Eye (tissue), 1 donor: ENCODE measurements at regions not wholly inside any gene's neighbourhood (a gene's known extent, or its start where the extent isn't known, plus 50 kb on each side); places are given as distances from the start of the nearest gene placed in this dataset.

ENCODE experiments used
- DNase-seq: peaks from one replicate; pipeline ENCODE4 v3.0.0-alpha.2; 2015

GRCh38 chr18:27899893-27900292 is 277.0 kb downstream of the CDH2 start:
- DNase-seq, result no peak

- DNase-seq, result no peak
Measured at GRCh38 chr18:27894746-27895145, 282.2 kb downstream of the CDH2 start.

- DNase-seq, result no peak
Measured at GRCh38 chr18:27887711-27888495, 289.0 kb downstream of the CDH2 start.

GRCh38 chr18:27887287-27887686 is 289.6 kb downstream of the CDH2 start:
- no peak for DNase-seq

GRCh38 chr18:27879540-27879939 is 297.4 kb downstream of the CDH2 start:
- DNase-seq, result no peak

- no peak for DNase-seq
Measured at GRCh38 chr18:27871726-27872125, 305.2 kb downstream of the CDH2 start.

- DNase-seq, result no peak
Measured at GRCh38 chr18:27869735-27870134, 307.2 kb downstream of the CDH2 start.

GRCh38 chr18:27865431-27865830 is 311.5 kb downstream of the CDH2 start:
- DNase-seq, result no peak

- no peak for DNase-seq
Measured at GRCh38 chr18:27863780-27864430, 313.0 kb downstream of the CDH2 start.

- no peak for DNase-seq
Measured at GRCh38 chr18:27862041-27862682, 314.8 kb downstream of the CDH2 start.

- DNase-seq, result no peak
Measured at GRCh38 chr18:27861539-27861938, 315.4 kb downstream of the CDH2 start.

GRCh38 chr18:27860701-27861107 is 316.2 kb downstream of the CDH2 start:
- DNase-seq, result no peak

GRCh38 chr18:27860011-27860410 is 316.9 kb downstream of the CDH2 start:
- DNase-seq, result no peak

- DNase-seq, result no peak
Measured at GRCh38 chr18:27856820-27857219, 320.1 kb downstream of the CDH2 start.

GRCh38 chr18:27855486-27855885 is 321.4 kb downstream of the CDH2 start:
- no peak for DNase-seq

GRCh38 chr18:27854631-27855030 is 322.3 kb downstream of the CDH2 start:
- DNase-seq, result peak; percentile 47

- DNase-seq, result no peak
Measured at GRCh38 chr18:27848336-27848735, 328.6 kb downstream of the CDH2 start.

GRCh38 chr18:27847412-27847811 is 329.5 kb downstream of the CDH2 start:
- no peak for DNase-seq

GRCh38 chr18:27845897-27846296 is 331.0 kb downstream of the CDH2 start:
- no peak for DNase-seq

GRCh38 chr18:27843783-27844777 is 332.9 kb downstream of the CDH2 start:
- DNase-seq, result no peak

GRCh38 chr18:27839141-27839540 is 337.8 kb downstream of the CDH2 start:
- DNase-seq, result no peak

- DNase-seq, result no peak
Measured at GRCh38 chr18:27838225-27838624, 338.7 kb downstream of the CDH2 start.

GRCh38 chr18:27826101-27826500 is 350.8 kb downstream of the CDH2 start:
- peak; percentile 23 for DNase-seq
